H9 (cell line): ENCODE measurements at regions not wholly inside any gene's neighbourhood (a gene's known extent, or its start where the extent isn't known, plus 50 kb on each side); places are given as distances from the start of the nearest gene placed in this dataset.

Source experiments
- DNase-seq: peaks from one replicate; pipeline ENCODE4 v3.0.0-alpha.2; 2017
- H2AFZ ChIP-seq: one replicate; pipeline ENCODE4 v1.6.1; 2013; ENCODE audit warnings: mild to moderate bottlenecking, low read length, control low read depth, moderate library complexity
- H2AK5ac ChIP-seq: 2 replicates; pipeline ENCODE4 v1.6.1; 2013; ENCODE audit warnings: low read length, control low read depth, mixed read lengths; ENCODE audit not compliant: insufficient read length
- H2BK120ac ChIP-seq: one replicate; pipeline ENCODE4 v1.6.1; 2013; ENCODE audit warnings: low read depth, mild to moderate bottlenecking, low read length, control low read depth, inconsistent platforms; ENCODE audit not compliant: poor library complexity, severe bottlenecking
- H2BK12ac ChIP-seq: 2 replicates; pipeline ENCODE4 v1.6.1; 2013; ENCODE audit warnings: low read length, control low read depth, mixed read lengths, low read depth; ENCODE audit not compliant: insufficient read length
- H2BK15ac ChIP-seq: 2 replicates; pipeline ENCODE4 v1.6.1; 2013; ENCODE audit warnings: low read depth, low read length, control low read depth
- H2BK20ac ChIP-seq: one replicate; pipeline ENCODE4 v1.6.1; 2013; ENCODE audit warnings: low read depth, mild to moderate bottlenecking, low read length, control low read depth, inconsistent platforms; ENCODE audit not compliant: poor library complexity, severe bottlenecking
- H2BK5ac ChIP-seq: 2 replicates; pipeline ENCODE4 v1.6.1; 2013; ENCODE audit warnings: low read length, control low read depth, mixed read lengths; ENCODE audit not compliant: insufficient read length
- H3K14ac ChIP-seq: 2 replicates; pipeline ENCODE4 v1.6.1; 2013; ENCODE audit warnings: low read length, control low read depth; ENCODE audit not compliant: insufficient read depth
- H3K18ac ChIP-seq: 2 replicates; pipeline ENCODE4 v1.6.1; 2013; ENCODE audit warnings: low read depth, mild to moderate bottlenecking, mixed read lengths, low read length, control low read depth; ENCODE audit not compliant: insufficient read length
- H3K23ac ChIP-seq: 2 replicates; pipeline ENCODE4 v1.6.1; 2013; ENCODE audit warnings: low read length, control low read depth, mixed read lengths, low read depth; ENCODE audit not compliant: insufficient read length
- H3K23me2 ChIP-seq: 2 replicates; pipeline ENCODE4 v1.6.1; 2013; ENCODE audit warnings: low read depth, mild to moderate bottlenecking, mixed read lengths, low read length, control low read depth; ENCODE audit not compliant: insufficient read length, poor library complexity, severe bottlenecking
- H3K27ac ChIP-seq: 2 replicates; pipeline ENCODE4 v1.5.1; 2013; ENCODE audit warnings: low read length, control low read depth, mixed read lengths, low read depth; ENCODE audit not compliant: insufficient read length
- H3K27me3 ChIP-seq: 2 replicates; pipeline ENCODE4 v1.6.1; 2013; ENCODE audit warnings: low read length, control low read depth, inconsistent platforms; ENCODE audit not compliant: insufficient read depth
- H3K4ac ChIP-seq: 2 replicates; pipeline ENCODE4 v1.6.1; 2013; ENCODE audit warnings: low read depth, mild to moderate bottlenecking, control low read depth, inconsistent platforms, low read length, moderate library complexity
- H3K4me1 ChIP-seq: 2 replicates; pipeline ENCODE4 v1.6.1; 2013; ENCODE audit warnings: low read length, control low read depth, inconsistent platforms; ENCODE audit not compliant: insufficient read depth
- H3K4me2 ChIP-seq: 2 replicates; pipeline ENCODE4 v1.6.1; 2013; ENCODE audit warnings: low read length, control low read depth, mixed read lengths; ENCODE audit not compliant: insufficient read length, insufficient read depth
- H3K56ac ChIP-seq: 2 replicates; pipeline ENCODE4 v1.6.1; 2013; ENCODE audit warnings: low read depth, mild to moderate bottlenecking, mixed read lengths, low read length, control low read depth; ENCODE audit not compliant: insufficient read length
- H3K79me1 ChIP-seq: 2 replicates; pipeline ENCODE4 v1.6.1; 2013; ENCODE audit warnings: low read depth, mild to moderate bottlenecking, moderate library complexity, low read length, control low read depth, inconsistent platforms; ENCODE audit not compliant: insufficient read depth, poor library complexity, severe bottlenecking
- H3K79me2 ChIP-seq: 2 replicates; pipeline ENCODE4 v1.6.1; 2013; ENCODE audit warnings: low read length, control low read depth, inconsistent platforms; ENCODE audit not compliant: insufficient read depth
- H3K9ac ChIP-seq: 2 replicates; pipeline ENCODE4 v1.6.1; 2013; ENCODE audit warnings: low read length, control low read depth, mixed read lengths; ENCODE audit not compliant: insufficient read length; ENCODE audit errors: extremely low read depth
- H3K9me3 ChIP-seq: one replicate; pipeline ENCODE4 v1.6.1; 2013; ENCODE audit warnings: low read depth, low read length, inconsistent platforms; ENCODE audit not compliant: control insufficient read depth
- H3T11ph ChIP-seq: one replicate; pipeline ENCODE4 v1.6.1; 2013; ENCODE audit warnings: mild to moderate bottlenecking, low read length, control low read depth, inconsistent platforms
- H4K20me1 ChIP-seq: one replicate; pipeline ENCODE4 v1.6.1; 2013; ENCODE audit not compliant: control insufficient read depth, insufficient read length, insufficient read depth
- H4K5ac ChIP-seq: 2 replicates; pipeline ENCODE4 v1.6.1; 2013; ENCODE audit warnings: low read depth, mild to moderate bottlenecking, mixed read lengths, low read length, control low read depth; ENCODE audit not compliant: insufficient read length
- H4K8ac ChIP-seq: replicated peaks from 2 replicates; pipeline ENCODE4 v1.6.1; 2013; ENCODE audit warnings: low read length, control low read depth, mixed read lengths, low read depth; ENCODE audit not compliant: insufficient read length
- H4K91ac ChIP-seq: 2 replicates; pipeline ENCODE4 v1.6.1; 2013; ENCODE audit warnings: low read depth, mild to moderate bottlenecking, moderate library complexity, mixed read lengths, low read length, control low read depth; ENCODE audit not compliant: insufficient read length
- H3K27ac Mint-ChIP-seq, 3 experiments: 2 replicates in 2 of 3; 3 replicates in 1 of 3; pipeline ENCODE4 v1.8.0; 2020 to 2021; ENCODE audit warnings: mixed read lengths in 3 of 3, mild to moderate bottlenecking in 1 of 3, moderate library complexity in 1 of 3
- H3K27me3 Mint-ChIP-seq: 2 replicates; pipeline ENCODE4 v1.8.0; 2021; ENCODE audit warnings: low read depth, mild to moderate bottlenecking, moderate library complexity, mixed read lengths
- H3K36me3 Mint-ChIP-seq, 3 experiments: 2 replicates in 2 of 3; 3 replicates in 1 of 3; pipeline ENCODE4 v1.8.0; 2020 to 2021; ENCODE audit warnings: low read depth in 3 of 3, mixed read lengths in 3 of 3; ENCODE audit not compliant: insufficient read depth in 1 of 3
- H3K4me1 Mint-ChIP-seq, 2 experiments: 2 replicates each; pipeline ENCODE4 v1.8.0; 2020; ENCODE audit warnings: mixed read lengths in 2 of 2
- H3K4me3 Mint-ChIP-seq, 2 experiments: 2 replicates in 1 of 2; 3 replicates in 1 of 2; pipeline ENCODE4 v1.8.0; 2020 to 2021; ENCODE audit warnings: mild to moderate bottlenecking in 2 of 2, mixed read lengths in 2 of 2, moderate library complexity in 1 of 2
- H3K9me3 Mint-ChIP-seq, 2 experiments: 2 replicates in 1 of 2; 3 replicates in 1 of 2; pipeline ENCODE4 v1.8.0; 2020; ENCODE audit warnings: mild to moderate bottlenecking in 2 of 2, mixed read lengths in 2 of 2, moderate library complexity in 1 of 2
- WGBS: extraction: QIAGEN DNeasy Blood & Tissue Kit; methylation state at CpG from one replicate; pipeline ENCODE4 v1.1.7; 2013; ENCODE audit warnings: missing lambda C conversion rate, low lambda C conversion rate, mixed read lengths; ENCODE audit not compliant: insufficient read length; ENCODE audit errors: extremely low coverage; 5-methylcytosine and 5-hydroxymethylcytosine counted together
- TF ChIP-seq, protein P1 (sequence below): fragments of 200-600 bp; sonication (generic); conservative IDR thresholded peaks from 3 replicates; pipeline ENCODE4 v1.8.0; 2021; ENCODE audit warnings: antibody characterized with exemption, mild to moderate bottlenecking

- H3K79me2 ChIP-seq = no peaks in the 10 kb centered on the region
- no peak overlapping the region for H3T11ph ChIP-seq
- no peak for DNase-seq
- no peak overlapping the region for H2AFZ ChIP-seq
- no CpG with 5 or more reads among the region's 8 CpGs for WGBS
- H2AK5ac ChIP-seq = no peak overlapping the region
- H2BK5ac ChIP-seq = no peak overlapping the region
- H3K56ac ChIP-seq = no peak overlapping the region
- peaks cover 3% of the 10 kb centered on the region; the same call in 1 of the 2 replicates for H3K27me3 ChIP-seq
- TF ChIP-seq, protein P1, sequence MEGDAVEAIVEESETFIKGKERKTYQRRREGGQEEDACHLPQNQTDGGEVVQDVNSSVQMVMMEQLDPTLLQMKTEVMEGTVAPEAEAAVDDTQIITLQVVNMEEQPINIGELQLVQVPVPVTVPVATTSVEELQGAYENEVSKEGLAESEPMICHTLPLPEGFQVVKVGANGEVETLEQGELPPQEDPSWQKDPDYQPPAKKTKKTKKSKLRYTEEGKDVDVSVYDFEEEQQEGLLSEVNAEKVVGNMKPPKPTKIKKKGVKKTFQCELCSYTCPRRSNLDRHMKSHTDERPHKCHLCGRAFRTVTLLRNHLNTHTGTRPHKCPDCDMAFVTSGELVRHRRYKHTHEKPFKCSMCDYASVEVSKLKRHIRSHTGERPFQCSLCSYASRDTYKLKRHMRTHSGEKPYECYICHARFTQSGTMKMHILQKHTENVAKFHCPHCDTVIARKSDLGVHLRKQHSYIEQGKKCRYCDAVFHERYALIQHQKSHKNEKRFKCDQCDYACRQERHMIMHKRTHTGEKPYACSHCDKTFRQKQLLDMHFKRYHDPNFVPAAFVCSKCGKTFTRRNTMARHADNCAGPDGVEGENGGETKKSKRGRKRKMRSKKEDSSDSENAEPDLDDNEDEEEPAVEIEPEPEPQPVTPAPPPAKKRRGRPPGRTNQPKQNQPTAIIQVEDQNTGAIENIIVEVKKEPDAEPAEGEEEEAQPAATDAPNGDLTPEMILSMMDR = no peak
- peaks cover 8% of the 10 kb centered on the region for H3K23me2 ChIP-seq
- H2BK12ac ChIP-seq = no peak overlapping the region
- H2BK15ac ChIP-seq = no peak overlapping the region
- H3K4me3 Mint-ChIP-seq = no peak overlapping the region
- no peak overlapping the region for H2BK20ac ChIP-seq
- H3K27ac Mint-ChIP-seq = no peak overlapping the region
- peaks cover 47% of the 10 kb centered on the region for H3K27me3 Mint-ChIP-seq
- H3K9me3 ChIP-seq = no peaks in the 10 kb centered on the region
- H3K18ac ChIP-seq = no peak overlapping the region
- no peak overlapping the region for H3K4ac ChIP-seq
- no peaks in the 10 kb centered on the region for H3K79me1 ChIP-seq
- H4K91ac ChIP-seq = no peak overlapping the region
- no peak overlapping the region for H4K5ac ChIP-seq
- no peak overlapping the region for H3K4me2 ChIP-seq
- H2BK120ac ChIP-seq = no peak overlapping the region
- no peak overlapping the region for H4K8ac ChIP-seq
- H3K4me1 Mint-ChIP-seq = peaks cover 15 to 20% of the 10 kb centered on the region in 2 experiments
- H3K27ac ChIP-seq = no peak overlapping the region
- H3K14ac ChIP-seq = no peak overlapping the region
- H3K23ac ChIP-seq = no peak overlapping the region
- H3K4me1 ChIP-seq = peaks cover 3% of the 10 kb centered on the region; the same call in 1 of the 2 replicates
- no peaks in the 10 kb centered on the region; a peak in 3 of 7 replicates for H3K36me3 Mint-ChIP-seq
- H3K9me3 Mint-ChIP-seq = peaks cover 57 to 66% of the 10 kb centered on the region in 2 experiments
- no peaks in the 10 kb centered on the region for H4K20me1 ChIP-seq
- H3K9ac ChIP-seq = no peak overlapping the region
Measured at GRCh38 chrX:40263014-40263560, 165.3 kb upstream of the BCOR start.
